ENCODE measurements at regions not wholly inside any gene's neighbourhood (a gene's known extent, or its start where the extent isn't known, plus 50 kb on each side); places are given as distances from the start of the nearest gene placed in this dataset.
"Not testable (repeated sequence)": the region's sequence is repeated elsewhere in the genome, so short reads cannot be mapped to it uniquely, and the experiment has no call there.

DNA sequence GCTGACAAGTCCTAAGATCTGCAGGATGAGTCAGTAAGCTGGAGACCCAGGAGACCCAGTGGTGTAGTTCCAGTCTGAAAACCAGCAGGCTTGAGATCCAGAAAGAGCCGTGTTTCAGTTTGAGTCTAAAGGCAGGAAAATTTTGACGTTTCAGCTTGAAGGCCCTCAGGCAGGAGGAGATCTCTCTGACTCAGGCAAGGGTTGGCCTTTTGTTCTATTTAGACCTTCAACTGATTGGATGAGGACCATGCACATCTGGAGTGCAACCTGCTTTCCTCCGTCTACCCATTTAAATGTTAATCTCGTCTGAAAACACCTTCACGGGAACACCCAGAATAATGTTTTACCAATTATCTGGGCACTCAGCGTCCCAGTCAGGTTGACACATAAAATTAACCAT is 69.5 kb downstream of the NPIPA7 start:
- not testable (repeated sequence) for DNase-seq

DNA sequence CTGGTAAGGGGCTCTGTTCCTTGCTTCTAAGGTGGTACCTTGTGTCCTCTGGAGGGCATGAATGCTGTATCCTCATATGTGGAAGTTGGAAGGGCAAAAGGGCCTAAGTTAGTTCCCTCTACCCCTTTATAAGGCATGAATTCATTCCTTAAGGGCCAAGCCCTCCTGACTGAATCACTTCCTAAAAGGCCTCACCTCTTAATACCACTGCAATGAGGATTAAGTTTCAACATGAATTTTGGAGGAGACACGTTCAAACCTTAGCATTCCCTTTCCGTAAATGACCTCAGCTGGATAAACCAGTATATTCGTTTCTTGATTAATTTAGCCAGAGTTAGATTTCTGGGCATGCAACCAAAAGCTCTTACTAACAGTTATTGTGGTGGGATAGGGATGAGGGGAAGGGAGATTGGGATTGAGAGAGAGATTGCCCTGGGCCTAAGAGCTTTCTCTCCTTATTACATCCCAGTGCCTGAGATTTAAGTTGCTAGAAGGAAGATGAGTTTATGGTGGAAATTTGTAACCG is 70.8 kb downstream of the NPIPA7 start:
- DNase-seq, result not testable (repeated sequence)

DNA sequence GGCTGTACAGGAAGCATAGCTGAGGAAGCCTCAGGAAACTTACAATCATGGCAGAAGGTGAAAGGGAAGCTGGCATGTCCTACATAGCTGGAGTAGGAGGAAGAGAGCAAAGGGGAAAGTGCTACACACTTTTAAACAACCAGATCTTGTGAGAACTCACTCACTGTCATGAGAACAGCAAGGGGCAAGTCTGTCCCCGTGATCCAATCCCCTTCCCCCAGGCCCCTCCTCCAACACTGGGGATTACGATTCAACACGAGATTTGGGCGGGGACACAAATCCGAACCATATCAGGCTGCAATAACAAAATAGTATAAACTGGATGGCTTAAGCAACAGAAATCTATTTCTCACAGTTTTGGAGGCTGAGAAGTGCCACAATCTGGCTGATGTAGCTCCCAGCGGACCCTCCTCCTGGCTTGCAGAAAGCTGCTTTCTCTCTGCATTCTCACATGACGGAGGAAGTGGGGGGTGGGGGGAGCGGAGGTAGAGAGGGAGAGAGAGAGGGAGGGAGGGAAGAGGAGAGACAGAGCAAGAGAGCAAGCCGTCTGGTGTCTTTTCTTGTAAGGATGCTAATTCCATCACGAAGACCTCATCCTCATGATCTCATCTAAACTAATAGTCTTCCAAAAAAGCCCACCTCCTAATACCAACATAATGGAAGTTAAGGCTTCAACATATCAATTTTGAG is 72.9 kb downstream of the NPIPA7 start:
- not testable (repeated sequence) for DNase-seq

DNA sequence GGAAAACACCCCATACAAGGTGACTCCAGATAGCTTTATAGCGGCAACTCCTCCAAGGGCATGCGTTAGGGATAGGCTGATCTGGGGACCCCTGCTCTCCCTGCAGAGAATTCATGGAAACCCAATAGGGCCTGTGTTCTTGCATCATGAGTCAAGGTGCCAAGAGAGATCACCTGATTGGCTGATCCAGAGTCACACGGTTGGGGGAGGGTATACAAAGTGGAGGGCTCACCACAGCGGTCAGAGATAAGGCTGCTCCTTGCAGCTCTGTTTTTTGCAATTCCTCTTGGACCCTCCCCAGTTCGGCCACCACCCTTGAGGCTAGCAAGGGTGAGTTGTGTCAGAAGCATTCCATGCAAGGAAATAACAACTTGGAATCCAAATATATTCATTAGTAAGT is 79.6 kb downstream of the NPIPA7 start:
- not testable (repeated sequence) for DNase-seq

DNA sequence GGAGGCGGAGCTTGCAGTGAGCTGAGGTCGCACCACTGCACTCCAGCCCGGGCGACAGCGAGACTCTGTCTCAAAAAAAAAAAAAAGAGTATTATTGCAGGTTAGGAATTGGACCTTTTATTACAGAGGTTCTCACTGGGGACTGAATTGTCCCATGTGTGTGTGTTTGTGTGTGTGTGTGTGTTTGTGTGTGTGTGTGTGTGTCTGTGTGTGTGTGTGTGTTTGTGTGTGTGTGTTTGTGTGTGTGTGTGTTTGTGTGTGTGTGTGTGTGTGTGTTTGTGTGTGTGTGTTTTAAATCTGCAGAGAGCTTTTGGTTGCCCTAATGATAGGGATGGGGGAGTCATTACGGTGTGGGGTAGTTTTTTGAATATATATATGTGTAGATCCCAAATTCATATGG is 84.9 kb downstream of the NPIPA7 start:
- not testable (repeated sequence) for DNase-seq

DNA sequence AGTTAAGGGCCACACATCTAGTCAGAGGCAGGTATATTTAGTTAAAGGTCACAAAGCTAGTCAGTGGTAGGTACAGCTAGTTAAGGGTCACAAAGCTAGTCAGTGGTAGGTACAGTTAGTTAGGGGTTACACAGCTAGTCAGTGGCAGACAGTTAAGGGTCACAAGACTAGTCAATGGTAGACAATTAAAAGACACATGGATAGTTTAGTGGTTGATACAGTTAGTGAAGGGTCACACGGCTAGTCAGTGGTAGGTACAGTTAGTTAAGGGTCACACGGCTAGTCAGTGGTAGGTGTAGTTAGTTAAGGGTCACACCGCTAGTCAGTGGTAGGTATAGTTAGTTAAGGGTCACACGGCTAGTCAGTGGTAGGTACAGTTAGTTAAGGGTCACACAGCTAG is 110.0 kb downstream of the NPIPA7 start:
- DNase-seq, result not testable (repeated sequence)

DNA sequence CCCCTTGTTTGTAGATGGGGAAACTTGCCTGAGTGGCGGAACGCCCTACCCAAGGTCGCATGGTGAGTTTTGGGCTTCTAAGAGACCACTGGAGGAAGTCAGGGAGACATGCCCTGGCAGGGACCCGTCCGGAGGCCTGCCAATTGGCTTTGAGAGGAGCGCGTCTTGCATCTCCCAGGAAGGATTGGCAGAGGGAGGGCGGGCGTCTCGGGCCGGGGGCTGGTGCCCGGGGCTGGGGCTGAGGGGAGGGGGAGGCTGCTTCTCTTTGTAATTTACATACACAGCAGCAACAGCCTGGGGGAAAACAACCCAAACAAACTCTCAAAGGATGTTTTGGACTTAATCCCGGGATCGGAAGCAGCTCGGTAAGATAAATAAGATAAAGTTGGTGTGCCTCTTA is 110.5 kb downstream of the NPIPA7 start:
- not testable (repeated sequence) for DNase-seq

DNA sequence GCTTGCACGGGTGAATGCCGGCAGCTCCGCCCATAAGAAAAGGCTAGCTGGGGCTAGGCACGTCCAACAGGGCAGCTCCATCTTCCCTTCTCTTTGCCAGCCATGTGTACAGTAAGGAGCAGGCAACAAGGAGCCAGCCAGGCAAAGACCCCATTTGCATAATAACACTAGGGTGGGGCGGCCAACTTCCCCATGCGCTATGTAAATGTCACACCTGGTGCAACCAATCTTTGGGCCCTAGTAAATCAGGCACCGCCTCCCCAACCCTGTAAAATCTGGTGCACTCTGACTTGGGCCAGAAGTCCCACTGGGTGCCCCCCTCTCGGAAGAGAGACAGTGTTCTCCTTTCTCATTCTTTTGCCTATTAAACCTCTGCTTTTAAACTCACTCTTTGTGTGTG is 115.2 kb downstream of the NPIPA7 start:
- not testable (repeated sequence) for DNase-seq

DNA sequence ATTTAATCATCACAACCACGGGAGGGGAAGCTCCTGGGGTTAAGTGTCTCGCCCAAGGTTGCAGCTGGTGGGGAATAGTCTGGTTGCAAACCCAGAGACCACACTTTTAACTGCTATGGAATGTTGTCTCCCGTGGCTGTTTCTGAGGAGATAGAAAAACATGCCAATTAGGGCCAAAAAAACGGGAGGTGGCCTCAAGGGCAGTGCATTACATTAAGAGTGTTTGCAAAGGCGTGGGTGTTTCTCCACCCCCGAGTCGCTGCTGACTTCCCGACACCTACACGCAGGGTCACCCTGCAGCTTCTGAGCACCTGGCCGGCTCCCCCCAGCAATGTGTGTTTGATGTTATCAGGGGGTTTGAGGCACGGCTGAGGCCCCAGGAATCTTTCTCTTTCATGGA is 116.1 kb downstream of the NPIPA7 start:
- DNase-seq, result not testable (repeated sequence)

DNA sequence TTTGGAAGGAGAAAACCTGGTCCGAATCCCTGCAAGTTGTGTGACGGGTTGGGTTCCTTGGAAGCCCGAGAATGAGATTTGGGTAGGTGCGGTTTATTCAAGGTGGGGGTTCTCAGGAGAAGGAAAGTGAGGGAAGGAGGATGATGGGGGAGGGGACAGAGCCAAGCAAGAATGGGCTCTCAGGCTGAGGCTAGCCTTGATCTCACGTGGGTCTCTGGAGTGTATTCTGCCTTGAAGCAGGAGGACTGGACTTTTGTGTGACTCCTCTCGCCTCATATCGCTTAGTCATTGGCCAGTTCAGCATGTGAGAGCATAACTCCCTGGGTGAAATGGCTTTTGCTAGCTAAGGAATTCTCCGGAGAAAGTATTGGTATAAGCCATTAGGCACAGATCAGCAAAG is 120.9 kb downstream of the NPIPA7 start:
- not testable (repeated sequence) for DNase-seq

DNA sequence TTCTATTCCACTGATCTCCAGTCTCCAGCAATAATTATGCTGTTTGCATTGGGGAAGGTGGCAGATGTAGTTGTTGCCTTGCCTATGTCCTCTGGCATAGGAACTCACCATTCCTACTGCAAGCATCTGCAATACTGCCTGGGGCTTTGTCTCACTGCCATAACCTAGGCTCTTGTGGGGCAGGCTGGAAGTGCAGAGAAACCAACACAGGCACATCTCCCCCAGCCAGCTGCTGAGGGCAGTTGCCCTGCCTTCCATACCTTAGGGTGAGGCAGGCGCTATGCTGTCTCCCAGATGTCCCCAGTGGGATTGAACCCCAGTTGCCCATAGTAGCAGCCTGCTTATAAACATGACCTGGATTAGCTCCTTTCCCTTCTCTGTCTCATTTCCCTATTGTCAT is 128.1 kb downstream of the NPIPA7 start:
- DNase-seq, result not testable (repeated sequence)

DNA sequence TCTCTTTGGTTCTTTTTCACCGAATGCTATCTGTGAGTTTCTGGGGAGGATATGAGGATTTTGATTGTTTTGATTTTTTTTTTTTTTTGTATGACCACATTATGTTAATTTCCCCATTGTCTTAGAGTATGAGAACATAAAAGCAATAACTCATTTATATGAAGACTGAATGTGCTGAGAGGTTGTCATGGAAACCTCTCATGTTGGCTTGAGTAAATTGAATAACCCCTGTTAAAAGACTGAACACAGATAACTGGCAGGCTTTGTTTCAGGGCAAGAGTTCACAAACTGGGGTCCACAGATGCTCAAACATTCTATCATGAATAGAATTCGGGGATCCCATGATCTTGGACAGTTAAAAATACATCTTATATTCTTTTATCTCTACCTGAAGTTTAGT is 129.4 kb downstream of the NPIPA7 start:
- DNase-seq, result not testable (repeated sequence)

DNA sequence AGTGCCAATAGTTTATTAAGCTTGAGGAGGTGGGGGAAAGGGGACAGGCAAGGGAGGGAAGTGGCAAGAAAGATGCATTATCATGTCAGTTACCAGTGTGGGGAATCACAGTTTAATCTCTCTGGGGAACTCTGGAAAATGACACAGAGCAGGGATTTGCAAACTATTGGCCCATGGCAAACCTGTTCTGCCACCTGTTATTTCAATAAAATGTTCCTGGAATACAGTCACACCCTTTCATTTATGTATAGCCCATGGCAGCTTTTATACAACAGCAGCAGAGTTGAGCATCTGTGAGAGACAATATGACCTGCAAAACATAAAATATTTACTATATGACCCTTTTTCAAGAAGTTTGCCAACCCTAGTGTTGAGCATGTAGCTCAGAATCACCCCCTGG is 140.5 kb downstream of the NPIPA7 start:
- DNase-seq, result not testable (repeated sequence)

DNA sequence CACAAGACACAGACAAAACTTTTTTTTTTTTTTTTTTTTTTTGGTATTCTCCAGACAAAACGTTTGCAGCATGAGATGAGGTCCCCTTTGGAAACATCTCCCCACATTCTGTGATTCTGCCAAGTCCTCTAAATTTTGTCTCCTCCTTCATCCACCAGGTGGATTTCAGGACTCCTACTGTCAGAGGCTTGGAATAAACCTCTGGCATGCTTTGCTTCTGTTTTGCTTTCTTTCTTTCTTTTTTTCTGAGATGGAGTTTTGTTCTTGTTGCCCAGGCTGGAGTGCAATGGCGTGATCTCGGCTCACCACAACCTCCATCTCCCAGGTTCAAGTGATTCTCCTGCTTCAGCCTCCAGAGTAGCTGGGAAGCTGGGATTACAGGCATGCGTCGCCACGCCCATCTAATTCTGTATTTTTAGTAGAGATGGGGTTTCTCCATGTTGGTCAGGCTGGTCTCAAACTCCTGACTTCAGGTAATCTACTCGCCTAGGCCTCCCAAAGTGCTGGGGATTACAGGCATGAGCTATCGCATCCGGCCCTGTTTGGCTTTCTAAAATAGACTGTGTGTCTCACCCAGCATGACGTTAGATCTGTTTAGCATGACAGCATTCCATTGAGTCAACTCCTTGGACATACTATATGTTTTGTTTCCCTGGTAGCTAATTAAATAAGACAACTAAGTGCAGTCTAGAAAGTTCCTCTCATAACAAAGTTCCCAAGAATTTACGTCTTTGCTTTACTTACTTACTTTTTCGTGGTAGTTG is 142.5 kb downstream of the NPIPA7 start:
- not testable (repeated sequence) for DNase-seq

DNA sequence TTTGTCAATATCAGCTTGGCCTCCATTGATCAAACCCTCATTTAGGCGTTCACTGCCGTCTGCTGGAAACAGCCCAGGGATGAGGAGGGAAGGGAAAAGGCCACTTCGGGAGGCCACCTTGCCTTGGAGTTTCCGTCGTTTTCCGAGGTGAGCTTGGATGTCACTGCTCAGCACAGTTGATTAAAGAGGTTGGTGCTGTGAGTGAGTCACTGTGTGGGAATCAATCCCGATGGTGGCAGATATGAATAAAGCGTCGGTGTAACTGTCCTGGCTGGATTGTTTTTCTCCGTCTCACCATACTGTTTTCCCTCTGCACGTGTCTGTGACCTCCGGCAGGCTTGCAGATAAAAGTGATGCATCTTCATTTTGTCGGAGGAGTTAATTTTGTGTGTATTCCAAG is 148.1 kb downstream of the NPIPA7 start:
- DNase-seq, result not testable (repeated sequence)

DNA sequence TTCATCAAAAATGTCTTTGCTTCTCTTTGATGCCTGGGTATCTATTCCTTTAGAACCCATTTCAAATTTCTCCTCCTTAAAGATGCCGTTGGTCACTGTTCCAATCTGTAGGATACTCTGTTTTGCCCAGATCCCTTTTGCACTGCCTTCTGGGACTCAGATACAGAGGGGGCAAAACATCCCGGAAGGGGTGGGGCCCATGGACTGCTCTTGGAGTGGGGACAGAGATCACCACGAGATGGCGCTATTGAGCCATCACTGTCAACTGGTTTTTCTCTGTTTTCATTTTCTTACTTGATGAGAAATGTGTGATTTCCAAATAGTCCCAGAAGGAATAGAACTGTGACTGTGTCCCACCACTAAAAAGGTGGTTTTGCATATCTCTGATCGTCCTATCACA is 151.8 kb downstream of the NPIPA7 start:
- not testable (repeated sequence) for DNase-seq

DNA sequence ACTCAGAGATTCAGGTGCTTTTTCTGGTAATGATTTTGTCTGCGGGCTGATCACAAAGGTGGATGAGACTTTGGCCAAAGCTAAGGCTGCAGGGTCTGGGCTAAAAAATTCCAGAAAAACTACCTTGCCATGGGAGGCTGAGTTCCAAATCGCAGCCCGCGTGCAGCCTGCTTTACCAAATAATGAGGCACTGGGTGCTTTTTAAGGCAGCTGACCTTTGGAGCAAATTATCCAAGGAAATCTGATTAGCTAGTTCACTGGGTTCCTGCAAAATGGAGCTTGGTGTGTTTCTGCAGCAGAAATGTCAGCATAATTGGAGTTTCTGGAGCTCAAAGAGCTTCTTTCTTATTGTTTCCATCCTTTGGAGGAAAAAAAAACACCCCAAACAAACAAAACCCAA is 156.6 kb downstream of the NPIPA7 start:
- not testable (repeated sequence) for DNase-seq

DNA sequence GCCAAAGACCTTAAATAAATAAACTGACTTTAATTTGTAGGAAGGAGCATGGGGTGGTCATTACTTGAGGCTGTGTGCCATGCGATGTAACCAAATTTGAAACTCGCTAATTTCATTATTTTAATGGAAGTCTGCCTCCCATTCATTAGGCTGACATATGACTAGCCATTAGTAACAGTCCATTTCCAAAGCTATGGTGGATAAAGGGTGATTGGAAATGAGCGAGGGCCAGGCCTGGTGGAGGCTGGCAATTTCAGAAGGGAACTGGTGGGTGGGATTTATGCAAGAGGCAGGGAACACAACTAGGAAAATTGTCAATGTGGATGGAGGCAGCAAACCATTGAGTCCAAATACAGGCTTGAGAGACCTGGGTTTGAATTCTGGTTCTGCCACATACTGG is 157.2 kb downstream of the NPIPA7 start:
- not testable (repeated sequence) for DNase-seq

DNA sequence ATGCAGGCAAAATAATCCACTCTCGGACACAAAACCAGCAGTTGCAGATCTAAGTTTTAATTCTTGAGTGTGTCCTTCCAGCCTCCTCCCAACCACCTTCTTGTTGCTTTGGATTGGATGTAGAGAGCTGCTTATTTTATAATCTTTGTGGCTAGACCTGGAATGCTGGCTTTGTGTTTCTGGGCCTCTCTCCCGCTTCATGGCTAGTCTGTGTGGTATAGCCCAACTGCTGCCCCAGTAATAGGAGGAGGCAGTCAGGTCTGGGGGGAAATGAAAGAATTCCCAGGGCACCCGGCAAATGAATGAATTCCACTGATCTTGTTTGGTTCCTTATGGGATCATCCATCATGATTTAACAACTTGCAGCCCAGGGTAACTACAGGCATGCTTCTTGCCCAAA is 170.8 kb downstream of the NPIPA7 start:
- DNase-seq, result not testable (repeated sequence)

DNA sequence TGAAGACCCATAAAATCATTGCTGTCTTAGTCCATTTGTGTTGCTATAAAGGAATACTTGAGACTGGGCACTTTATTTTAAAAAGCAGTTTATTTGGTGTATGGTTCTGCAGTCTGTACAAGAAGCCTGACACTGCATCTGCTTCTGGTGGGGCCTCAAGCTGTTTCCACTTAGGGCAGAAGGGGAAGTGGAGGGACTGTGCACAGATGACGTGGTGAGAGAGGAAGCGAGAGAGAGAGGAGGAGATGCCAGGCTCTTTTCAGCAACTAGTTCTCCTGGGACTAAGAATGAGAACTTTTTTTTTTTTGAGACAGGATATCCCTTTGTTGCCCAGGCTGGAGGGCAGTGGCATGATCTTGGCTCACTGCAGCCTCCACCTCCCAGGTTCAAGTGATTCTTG is 171.9 kb downstream of the NPIPA7 start:
- DNase-seq, result not testable (repeated sequence)

DNA sequence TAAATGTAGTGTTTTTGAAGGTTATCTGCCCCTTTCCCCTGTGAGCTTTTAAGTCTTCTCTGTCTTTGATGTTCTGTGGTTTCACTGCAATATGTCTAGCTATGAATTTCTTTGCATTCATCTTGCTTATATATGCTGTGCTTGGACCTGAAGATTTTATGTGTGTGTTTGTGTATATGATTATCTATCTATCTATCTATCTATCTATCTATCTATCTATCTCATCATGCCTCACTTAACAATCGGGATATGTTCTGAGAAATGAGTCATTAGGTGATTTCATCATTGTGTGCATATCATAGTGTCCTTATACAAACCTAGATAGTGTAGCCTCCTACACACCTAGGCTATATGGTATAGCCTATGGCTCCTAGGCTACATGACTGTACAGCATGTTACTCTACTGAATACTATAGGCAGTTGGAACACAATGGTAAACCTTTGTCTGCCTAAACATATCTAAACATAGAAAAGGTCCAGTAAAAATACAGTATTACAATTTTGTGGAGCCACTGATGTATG is 173.9 kb downstream of the NPIPA7 start:
- not testable (repeated sequence) for DNase-seq

DNA sequence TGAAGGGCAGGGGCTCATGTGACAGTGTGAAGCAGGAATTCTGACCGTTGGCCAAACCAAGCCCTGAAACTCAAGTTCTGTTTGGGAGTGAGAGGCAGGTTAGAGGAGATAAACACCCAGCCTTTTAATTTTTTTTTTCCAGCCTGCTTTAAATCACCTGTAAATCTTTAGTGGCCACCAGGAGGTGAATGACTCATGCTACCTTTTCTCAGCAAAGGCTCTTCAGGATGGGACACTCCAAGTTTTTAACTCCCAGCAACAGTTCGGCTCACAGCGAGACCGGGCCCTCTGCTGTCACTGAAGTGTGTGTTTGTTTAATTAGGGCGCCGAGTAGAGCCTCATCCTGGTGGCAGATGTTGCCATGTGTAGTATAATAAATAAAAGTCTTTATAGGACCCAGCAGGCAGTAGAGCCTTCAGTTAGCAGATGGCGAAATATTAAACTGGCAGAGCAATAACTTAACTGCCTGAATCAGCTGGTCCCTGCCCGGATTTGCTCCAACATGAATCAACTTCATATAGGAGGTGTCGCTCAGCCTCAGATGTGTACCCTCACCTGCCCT is 180.3 kb downstream of the NPIPA7 start:
- DNase-seq, result not testable (repeated sequence)

DNA sequence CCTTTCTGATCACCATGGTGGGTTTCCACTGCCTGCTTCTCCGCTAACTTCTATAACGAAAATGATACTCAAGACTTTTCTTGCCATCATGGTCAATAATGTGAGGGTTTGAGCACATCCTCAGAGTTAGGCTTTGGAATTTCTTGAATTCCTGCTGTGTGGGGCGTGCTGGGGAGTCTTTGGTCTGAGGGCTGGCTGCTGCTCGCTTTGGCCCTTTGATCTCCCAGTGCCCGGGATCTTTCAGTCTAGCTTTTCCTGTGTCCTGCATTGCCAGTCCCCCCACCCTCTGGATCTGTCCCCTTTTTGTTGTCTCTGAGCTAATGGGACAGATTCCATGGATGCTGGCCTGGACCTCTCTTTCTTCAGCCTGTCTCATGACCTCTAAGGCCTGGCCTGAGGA is 182.6 kb downstream of the NPIPA7 start:
- DNase-seq, result not testable (repeated sequence)

Data from DMS79 treated with DMSO at 0.1 percent for 48 hours (cell line).